Activated effector memory CD4-positive, alpha-beta T cell treated with Interleukin-2 at 50 U/mL for 16 hours (primary cell): ENCODE measurements at regions not wholly inside any gene's neighbourhood (a gene's known extent, or its start where the extent isn't known, plus 50 kb on each side); places are given as distances from the start of the nearest gene placed in this dataset.
"Not testable (repeated sequence)": the region's sequence is repeated elsewhere in the genome, so short reads cannot be mapped to it uniquely, and the experiment has no call there.

Experiments used
- DNase-seq: peaks from one replicate; pipeline ENCODE4 v3.0.0-alpha.2; 2020

DNA sequence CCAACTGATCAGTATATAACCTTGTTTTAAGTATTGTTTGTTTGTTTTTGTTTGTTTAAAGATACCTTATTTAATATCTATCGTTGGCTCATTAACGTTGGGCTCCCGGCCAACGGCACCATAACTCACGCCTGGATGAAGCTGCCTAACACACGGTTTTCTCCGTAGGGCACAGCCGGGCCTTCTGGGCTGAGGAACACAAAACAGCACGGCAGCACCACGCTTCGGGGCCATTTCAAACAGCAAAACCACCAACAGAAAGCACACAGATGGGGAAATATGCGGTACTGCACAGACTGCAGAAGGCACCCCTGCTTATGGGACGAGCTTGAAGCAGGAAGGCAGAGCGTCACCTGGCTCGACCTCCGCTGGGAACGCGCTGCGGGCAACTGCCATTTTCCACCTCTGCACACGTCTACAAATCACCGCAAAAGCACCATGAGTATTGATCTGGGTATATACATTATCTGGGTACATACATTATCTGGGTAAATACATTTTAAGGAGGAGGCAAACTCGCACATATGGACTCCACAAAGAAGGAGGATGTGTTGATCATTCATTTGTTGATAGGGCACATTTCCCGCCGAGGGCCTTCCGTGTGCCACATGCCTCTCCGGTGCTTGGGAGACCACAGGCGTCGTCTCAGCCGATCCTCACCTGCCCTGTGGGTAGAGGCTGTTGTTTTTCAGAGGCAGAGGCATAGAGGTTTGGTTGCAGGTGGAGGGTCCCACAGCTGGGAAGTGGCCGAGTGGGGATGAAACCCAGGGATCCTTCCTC is 123.7 kb upstream of the ATP2B2 start:
- no peak for DNase-seq

GRCh38 chr3:10629671-10630040 is 124.3 kb upstream of the ATP2B2 start:
- DNase-seq, result no peak

DNA sequence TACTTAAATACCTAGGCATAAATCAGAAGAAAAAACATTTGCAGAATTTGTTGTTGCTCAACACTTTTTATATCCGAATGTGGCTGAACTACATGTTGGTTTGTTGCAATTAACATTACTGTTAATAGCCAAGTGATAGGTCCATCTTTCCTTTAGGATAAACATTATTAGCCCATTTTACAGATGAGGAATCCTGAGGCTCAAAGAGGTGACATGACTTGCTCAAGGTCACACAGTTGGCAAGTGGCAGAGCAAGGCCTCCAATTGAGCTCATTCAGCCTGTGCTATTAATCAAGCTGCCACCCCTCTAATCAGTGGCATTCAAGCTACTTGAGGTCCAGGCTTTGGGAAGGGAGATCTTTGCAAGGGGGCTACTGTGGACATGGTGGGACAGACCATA is 125.8 kb upstream of the ATP2B2 start:
- DNase-seq, result no peak

- no peak for DNase-seq
Measured at GRCh38 chr3:10632125-10632524, 126.7 kb upstream of the ATP2B2 start.

DNA sequence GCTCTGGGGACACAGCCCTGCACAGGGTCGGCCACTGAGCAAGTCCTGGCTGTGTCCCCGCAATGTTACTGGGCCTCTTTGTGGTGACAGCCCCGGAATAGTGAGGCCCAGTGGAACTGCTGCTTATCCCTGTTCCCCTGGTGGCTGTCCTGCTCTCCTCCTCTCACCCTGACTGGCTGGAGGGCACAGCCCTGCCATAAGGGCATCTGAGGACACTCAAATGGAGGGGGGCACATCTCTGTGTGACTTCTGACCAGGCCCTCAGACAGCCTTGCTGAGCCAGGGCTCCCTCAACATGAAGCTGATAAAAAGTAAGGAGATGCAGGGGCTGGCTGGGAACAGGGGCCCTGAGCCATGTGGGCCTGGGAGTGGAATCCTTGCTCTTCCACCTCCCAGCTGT is 127.4 kb upstream of the ATP2B2 start:
- no peak for DNase-seq

DNA sequence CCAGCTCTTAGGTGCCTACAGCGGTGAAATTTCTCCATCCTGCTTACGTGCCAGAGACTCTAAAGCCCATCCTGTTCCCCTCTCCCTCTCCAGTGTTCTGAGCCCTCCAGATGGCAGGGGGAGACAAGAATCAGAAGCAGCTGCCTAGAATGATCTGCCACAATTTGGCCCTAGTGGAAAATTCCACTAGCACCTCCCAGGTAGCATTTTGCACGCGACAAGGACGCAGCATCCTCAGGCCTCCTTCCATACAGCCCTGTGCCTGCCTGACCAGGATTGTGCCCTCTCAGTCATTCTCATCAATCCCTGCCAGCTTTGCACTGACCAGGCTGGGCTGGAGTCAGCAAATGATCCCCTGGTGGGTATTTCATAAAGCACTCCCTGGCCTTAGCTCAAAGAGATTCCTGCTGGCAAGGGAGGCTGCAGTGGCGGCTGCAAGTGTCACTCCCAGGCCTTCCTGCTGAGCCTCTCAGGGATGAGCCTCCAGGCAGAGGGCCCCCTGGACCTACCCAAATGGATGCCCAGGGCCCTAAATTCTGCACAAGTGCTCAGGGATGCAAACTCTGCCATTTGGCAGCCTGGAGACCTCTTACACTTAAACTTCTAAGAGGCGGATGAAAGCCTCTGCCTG is 130.2 kb upstream of the ATP2B2 start:
- DNase-seq, result no peak

DNA sequence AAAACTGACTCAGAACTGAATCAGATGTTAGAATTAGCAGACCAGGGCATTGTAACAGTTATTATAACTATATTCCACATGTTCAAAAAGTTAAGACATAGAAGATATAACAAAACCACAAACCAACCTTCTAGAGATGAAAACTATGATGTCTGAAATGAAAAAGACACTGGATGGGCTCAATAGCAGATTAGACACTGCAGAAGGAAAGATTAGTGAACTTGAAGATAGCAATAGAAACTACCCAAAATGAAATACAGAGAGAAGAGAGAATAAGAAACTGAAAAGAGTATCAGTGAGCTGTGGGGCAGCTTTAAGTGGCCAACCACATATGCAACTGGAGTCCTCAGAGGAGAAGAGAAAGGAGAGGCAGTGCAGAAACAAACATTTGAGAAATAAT is 132.0 kb upstream of the ATP2B2 start:
- DNase-seq, result no peak

- DNase-seq, result no peak
Measured at GRCh38 chr3:10638466-10638865, 133.1 kb upstream of the ATP2B2 start.

DNA sequence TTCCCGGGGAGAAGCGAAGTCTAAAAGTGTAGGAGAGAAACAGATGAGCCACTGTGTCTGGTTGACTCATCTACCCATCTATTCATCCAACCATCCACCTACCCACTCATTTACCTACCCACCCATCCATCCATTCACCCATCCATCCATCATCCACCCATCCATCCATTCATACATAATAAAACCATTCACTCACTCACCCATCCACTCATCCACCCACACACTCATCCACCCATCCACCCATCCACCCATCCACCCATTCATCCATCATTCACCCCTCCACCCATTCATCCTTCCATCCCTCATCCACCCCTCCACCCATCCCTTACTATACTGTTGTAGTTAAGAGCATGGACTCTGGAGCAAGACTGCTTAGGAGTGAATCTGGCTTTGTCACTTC is 136.4 kb upstream of the ATP2B2 start:
- no peak for DNase-seq

- no peak for DNase-seq
Measured at GRCh38 chr3:10644189-10644588, 138.8 kb upstream of the ATP2B2 start.

DNA sequence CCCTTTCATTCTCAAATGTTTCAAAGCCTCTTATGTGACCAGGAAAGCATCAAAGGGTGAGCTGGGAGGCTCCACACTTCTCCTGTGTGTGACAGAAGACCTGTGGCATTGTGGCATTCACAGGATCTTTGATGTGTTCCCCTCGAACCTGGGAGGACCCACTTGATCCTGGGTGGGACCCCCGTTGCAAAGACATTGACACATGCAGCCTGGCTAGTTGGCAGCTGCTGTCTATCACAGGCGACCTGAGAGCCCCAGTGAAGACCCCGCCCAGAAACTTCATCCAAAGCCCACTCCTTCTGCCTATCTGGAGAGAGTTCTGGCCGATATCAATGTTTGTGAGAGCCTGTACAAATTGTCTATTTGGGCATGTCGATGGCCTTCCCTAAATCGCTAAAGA is 140.4 kb upstream of the ATP2B2 start:
- no peak for DNase-seq

DNA sequence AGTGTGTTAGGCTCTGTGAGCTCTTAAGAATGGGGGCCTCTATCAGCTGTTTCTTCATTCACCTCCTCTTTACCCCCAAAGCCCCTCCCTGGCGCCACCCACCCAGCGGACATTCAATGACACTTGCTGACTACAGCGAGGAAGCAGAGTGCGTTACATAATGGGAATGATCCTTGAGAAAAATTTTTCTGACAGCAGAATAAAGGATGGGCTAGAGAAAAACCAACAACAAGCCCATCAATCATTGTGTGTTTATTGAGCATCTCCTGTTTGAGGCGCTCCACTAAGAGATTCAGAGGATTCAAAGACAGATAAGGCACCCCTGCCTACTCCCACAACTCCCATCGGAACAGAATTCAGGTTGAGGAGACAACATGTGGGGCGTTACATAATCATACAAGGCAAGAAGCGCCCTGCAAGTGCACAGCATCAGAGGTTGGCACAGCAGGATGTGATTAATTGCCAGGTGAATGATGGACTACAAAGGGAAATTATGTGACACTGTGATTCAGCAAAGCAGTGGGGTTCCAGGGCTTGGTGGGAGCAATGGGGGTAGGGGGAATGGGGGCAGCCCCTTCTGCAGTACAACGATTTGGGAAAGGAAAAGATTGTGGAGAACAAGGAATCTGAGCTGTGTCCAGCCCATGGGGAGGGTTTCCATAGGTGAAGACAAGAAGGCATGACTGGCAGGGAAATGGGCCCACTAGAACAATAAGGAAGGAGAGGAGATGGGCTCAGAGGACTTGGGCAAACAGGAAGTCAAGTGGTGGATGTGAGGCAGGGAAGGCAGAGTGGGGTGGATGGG is 141.3 kb upstream of the ATP2B2 start:
- no peak for DNase-seq

DNA sequence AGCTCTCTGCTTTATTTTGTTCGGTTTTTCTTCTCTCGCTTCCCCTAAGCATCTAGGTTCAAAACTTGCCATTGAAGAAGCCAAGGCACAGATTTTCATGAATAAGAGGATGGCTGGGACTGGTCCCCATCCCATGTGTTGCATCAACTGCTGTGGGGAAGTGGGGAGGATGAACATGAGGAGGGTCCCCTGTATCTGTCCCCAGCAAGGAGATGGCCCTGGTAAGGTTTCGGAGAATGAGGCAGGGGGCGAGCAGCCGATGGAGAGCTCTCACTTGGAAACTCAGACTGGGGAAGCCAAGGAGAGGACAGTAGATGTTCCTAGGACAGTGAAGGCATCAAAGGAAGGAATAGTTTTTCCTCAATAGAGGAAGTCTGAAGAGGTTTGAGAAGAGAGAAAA is 142.0 kb upstream of the ATP2B2 start:
- no peak for DNase-seq

- no peak for DNase-seq
Measured at GRCh38 chr3:10648181-10648580, 142.8 kb upstream of the ATP2B2 start.

GRCh38 chr3:10649463-10649862 is 144.1 kb upstream of the ATP2B2 start:
- DNase-seq, result not testable (repeated sequence)

DNA sequence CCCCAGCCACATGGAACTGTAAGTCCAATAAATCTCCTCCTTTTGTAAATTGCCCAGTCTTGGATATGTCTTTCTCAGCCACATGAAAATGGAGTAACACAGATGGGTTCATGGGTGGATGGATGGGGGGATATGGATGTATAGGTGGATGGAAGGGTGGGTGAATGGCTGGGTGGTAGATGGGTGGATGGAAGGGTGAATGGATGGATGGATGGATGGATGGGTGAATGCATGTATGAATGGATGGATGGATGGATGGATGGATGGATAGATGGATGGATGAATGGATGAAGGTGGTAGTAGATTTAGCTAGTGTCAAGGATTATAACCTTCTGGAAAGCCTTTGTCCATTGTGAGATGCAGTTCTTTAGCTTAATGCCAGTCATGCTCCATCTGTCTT is 146.1 kb upstream of the ATP2B2 start:
- no peak for DNase-seq

DNA sequence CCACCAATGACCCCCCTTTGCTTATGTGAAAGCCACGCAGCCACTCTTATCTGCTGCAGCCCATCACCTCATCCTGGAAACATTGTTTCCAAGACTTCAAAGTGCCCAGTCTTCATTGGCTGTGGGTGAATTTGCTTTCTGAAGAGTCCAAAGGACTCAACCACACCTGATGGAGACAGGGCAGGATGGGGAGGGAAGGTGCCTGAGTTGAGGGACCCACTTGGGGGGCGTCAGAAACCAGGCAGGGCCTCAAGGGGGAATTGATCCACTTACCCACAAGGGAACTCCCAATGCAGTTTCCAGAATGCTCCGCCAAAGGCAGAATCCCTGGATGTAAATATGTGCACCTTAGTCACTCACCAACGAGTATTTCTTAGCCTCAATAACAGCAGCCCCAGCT is 147.9 kb upstream of the ATP2B2 start:
- DNase-seq, result no peak

GRCh38 chr3:10653866-10654611 is 148.7 kb upstream of the ATP2B2 start:
- DNase-seq, result no peak

DNA sequence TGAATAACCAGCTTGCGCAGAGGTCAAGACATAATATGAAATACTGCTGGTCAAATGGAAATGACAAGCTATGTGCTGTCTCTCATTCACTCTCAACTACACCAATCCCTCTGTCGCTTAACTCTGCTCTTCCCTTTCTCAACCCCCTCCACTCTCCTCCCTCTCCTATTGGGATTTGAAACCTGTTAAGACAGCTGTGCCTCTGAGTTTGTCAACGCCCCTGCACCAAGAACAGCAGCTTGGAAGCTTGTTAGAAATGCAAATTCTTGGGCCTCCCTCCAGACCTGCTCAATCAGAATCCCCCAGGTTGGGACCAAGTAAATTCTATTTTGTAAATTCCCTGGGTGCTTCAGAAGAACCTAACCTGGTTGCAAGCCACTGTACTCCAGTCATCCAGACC is 149.7 kb upstream of the ATP2B2 start:
- DNase-seq, result no peak

DNA sequence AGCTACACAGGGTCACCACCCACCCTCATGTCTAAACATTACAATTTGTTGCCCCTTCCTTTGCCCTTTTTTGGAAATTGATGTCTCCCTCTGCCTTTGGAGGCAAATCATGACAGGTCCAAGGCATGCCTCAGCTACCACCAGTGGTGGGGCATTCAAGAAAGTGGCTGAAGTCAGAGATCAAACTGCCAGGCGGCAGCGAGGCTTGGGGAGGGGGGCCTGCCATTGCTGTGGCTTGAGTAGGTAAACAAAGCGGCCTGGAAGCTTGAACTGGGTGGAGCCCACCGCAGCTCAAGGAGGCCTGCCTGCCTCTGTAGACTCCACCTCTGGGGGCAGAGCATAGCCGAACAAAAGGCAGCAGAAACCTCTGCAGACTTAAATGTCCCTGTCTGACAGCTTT is 152.0 kb upstream of the ATP2B2 start:
- DNase-seq, result not testable (repeated sequence)

DNA sequence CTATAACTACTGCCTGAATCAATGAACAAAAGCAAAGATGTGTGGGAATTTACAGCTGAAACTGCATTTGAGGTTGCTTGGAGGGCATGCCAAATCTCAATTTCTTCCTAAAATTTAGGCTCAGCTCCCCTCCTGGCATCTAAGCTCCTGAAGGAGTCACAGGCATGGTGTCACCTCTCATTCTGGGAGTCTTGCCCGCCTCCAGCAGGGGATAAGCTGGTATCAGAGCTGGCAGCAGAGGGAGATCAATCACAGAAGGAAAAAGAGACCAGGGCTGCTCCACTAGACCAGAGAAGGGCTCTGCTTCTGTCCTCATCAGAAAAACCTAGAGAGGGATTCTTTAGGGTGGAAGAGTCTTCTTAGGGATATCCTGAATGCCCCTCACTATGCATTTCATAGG is 150.4 kb upstream of the SLC6A11 start:
- DNase-seq, result no peak

GRCh38 chr3:10666621-10667020 is 149.4 kb upstream of the SLC6A11 start:
- no peak for DNase-seq

GRCh38 chr3:10667269-10667668 is 148.8 kb upstream of the SLC6A11 start:
- DNase-seq, result no peak
